Mesendoderm (in vitro differentiated cells): ENCODE measurements at regions not wholly inside any gene's neighbourhood (a gene's known extent, or its start where the extent isn't known, plus 50 kb on each side); places are given as distances from the start of the nearest gene placed in this dataset.

ENCODE experiments used
- DNase-seq: peaks from one replicate; pipeline ENCODE4 v3.0.0; 2013
- H2AK5ac ChIP-seq: 2 replicates; pipeline ENCODE4 v1.6.1; 2013; ENCODE audit warnings: low read length, inconsistent platforms
- H2BK120ac ChIP-seq: 2 replicates; pipeline ENCODE4 v1.6.1; 2013; ENCODE audit warnings: low read depth, mild to moderate bottlenecking, low read length, moderate library complexity, mixed read lengths
- H2BK15ac ChIP-seq: replicated peaks from 2 replicates; pipeline ENCODE4 v1.6.1; 2013; ENCODE audit warnings: low read depth, mild to moderate bottlenecking, moderate library complexity
- H2BK5ac ChIP-seq: 2 replicates; pipeline ENCODE4 v1.6.1; 2013; ENCODE audit warnings: low read length, inconsistent platforms
- H3K18ac ChIP-seq: 2 replicates; pipeline ENCODE4 v1.6.1; 2013; ENCODE audit warnings: mild to moderate bottlenecking, low read length, mixed read lengths
- H3K23ac ChIP-seq: one replicate; pipeline ENCODE4 v1.6.1; 2013; ENCODE audit warnings: low read length
- H3K27ac ChIP-seq: 2 replicates; pipeline ENCODE4 v1.5.1; 2013; ENCODE audit warnings: low read depth, mild to moderate bottlenecking, inconsistent platforms, low read length, moderate library complexity
- H3K27me3 ChIP-seq: 2 replicates; pipeline ENCODE4 v1.6.1; 2013; ENCODE audit warnings: low read length, control low read depth, mild to moderate bottlenecking, inconsistent platforms; ENCODE audit not compliant: insufficient read depth, poor library complexity
- H3K36me3 ChIP-seq: 2 replicates; pipeline ENCODE4 v1.6.1; 2013; ENCODE audit warnings: low read length, inconsistent platforms; ENCODE audit not compliant: control insufficient read depth, insufficient read depth
- H3K4ac ChIP-seq: one replicate; pipeline ENCODE4 v1.6.1; 2013; ENCODE audit warnings: low read depth, mild to moderate bottlenecking, low read length, moderate library complexity
- H3K4me1 ChIP-seq: 2 replicates; pipeline ENCODE4 v1.6.1; 2013; ENCODE audit warnings: low read depth, low read length, inconsistent platforms; ENCODE audit not compliant: control insufficient read depth
- H3K4me2 ChIP-seq: 2 replicates; pipeline ENCODE4 v1.6.1; 2013; ENCODE audit warnings: low read length
- H3K4me3 ChIP-seq: 2 replicates; pipeline ENCODE4 v1.5.1; 2013; ENCODE audit warnings: mild to moderate bottlenecking, low read length
- H3K56ac ChIP-seq: one replicate; pipeline ENCODE4 v1.6.1; 2013; ENCODE audit warnings: low read length
- H3K79me1 ChIP-seq: 2 replicates; pipeline ENCODE4 v1.6.1; 2013; ENCODE audit warnings: low read length, inconsistent platforms
- H3K79me2 ChIP-seq: 2 replicates; pipeline ENCODE4 v1.6.1; 2013; ENCODE audit warnings: mild to moderate bottlenecking, low read length; ENCODE audit not compliant: control insufficient read depth, insufficient read depth
- H3K9ac ChIP-seq: 2 replicates; pipeline ENCODE4 v1.6.1; 2013; ENCODE audit warnings: low read length, inconsistent platforms
- H4K5ac ChIP-seq: one replicate; pipeline ENCODE4 v1.6.1; 2013; ENCODE audit warnings: low read length
- H4K8ac ChIP-seq: one replicate; pipeline ENCODE4 v1.6.1; 2013; ENCODE audit warnings: low read depth, mild to moderate bottlenecking, control low read depth, low read length, moderate library complexity
- WGBS: extraction: QIAGEN DNeasy Blood & Tissue Kit; methylation state at CpG from one replicate; pipeline ENCODE4 v1.1.7; 2013; ENCODE audit warnings: low lambda C conversion rate, missing lambda C conversion rate; ENCODE audit not compliant: insufficient coverage; ENCODE audit errors: extremely low coverage; 5-methylcytosine and 5-hydroxymethylcytosine counted together

- no peak overlapping the region for H3K9ac ChIP-seq
- H2BK5ac ChIP-seq = no peak overlapping the region
- H3K4ac ChIP-seq = no peak overlapping the region
- H3K23ac ChIP-seq = no peak overlapping the region
- no CpG with 5 or more reads among the region's 5 CpGs for WGBS
- H4K5ac ChIP-seq = no peak overlapping the region
- H2BK120ac ChIP-seq = no peak overlapping the region
- H3K4me1 ChIP-seq = peaks cover 3% of the 10 kb centered on the region
- no peak overlapping the region for H4K8ac ChIP-seq
- H3K4me2 ChIP-seq = no peak overlapping the region
- no peaks in the 10 kb centered on the region for H3K36me3 ChIP-seq
- H3K27me3 ChIP-seq = no peaks in the 10 kb centered on the region
- no peak overlapping the region for H3K27ac ChIP-seq
- H3K79me2 ChIP-seq = no peaks in the 10 kb centered on the region
- DNase-seq = no peak
- H3K79me1 ChIP-seq = no peaks in the 10 kb centered on the region
- no peak overlapping the region for H3K4me3 ChIP-seq
- H2BK15ac ChIP-seq = no peak overlapping the region
- no peak overlapping the region for H2AK5ac ChIP-seq
- no peak overlapping the region for H3K56ac ChIP-seq
- no peak overlapping the region for H3K18ac ChIP-seq
Measured at GRCh38 chr10:20672741-20673140, 224.4 kb downstream of the NEBL start.

- no peak overlapping the region for H3K27ac ChIP-seq
- no peak overlapping the region for H3K18ac ChIP-seq
- H3K36me3 ChIP-seq = no peaks in the 10 kb centered on the region
- no peak overlapping the region for H3K23ac ChIP-seq
- H3K27me3 ChIP-seq = no peaks in the 10 kb centered on the region
- WGBS = no CpG with 5 or more reads among the region's 1 CpG
- H3K9ac ChIP-seq = no peak overlapping the region
- no peak overlapping the region for H3K4me2 ChIP-seq
- no peak overlapping the region for H3K4me3 ChIP-seq
- H2BK120ac ChIP-seq = no peak overlapping the region
- no peak overlapping the region for H4K8ac ChIP-seq
- H4K5ac ChIP-seq = no peak overlapping the region
- no peaks in the 10 kb centered on the region for H3K79me2 ChIP-seq
- H3K79me1 ChIP-seq = no peaks in the 10 kb centered on the region
- DNase-seq = no peak
- no peak overlapping the region for H2BK5ac ChIP-seq
- H2AK5ac ChIP-seq = no peak overlapping the region
- H2BK15ac ChIP-seq = no peak overlapping the region
- no peak overlapping the region for H3K4ac ChIP-seq
- peaks cover 3% of the 10 kb centered on the region for H3K4me1 ChIP-seq
- H3K56ac ChIP-seq = no peak overlapping the region
Measured at GRCh38 chr10:20670579-20670978, 226.5 kb downstream of the NEBL start.

DNA sequence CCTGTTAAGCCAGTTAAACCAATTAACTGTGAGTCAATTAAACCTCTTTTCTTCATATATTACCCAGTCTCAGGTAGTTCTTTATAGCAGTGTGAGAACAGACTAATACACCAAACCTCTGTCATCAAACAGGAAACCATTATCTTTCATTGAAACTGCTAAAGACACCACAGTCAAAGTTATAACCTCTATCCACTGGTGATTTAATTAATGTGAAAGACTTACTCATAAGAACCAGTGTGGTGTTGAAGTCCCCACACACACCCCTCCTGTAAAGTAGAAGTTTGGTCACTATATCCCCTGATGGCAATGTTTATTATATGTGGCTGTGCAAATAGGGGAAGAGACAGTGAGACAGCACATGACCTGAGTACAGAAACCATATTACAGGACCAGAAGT, 228.1 kb downstream of the NEBL start:
- no peak overlapping the region for H2BK5ac ChIP-seq
- H4K5ac ChIP-seq = no peak overlapping the region
- H3K79me2 ChIP-seq = no peaks in the 10 kb centered on the region
- H3K27me3 ChIP-seq = no peaks in the 10 kb centered on the region
- H2BK120ac ChIP-seq = no peak overlapping the region
- H2BK15ac ChIP-seq = no peak overlapping the region
- H3K56ac ChIP-seq = no peak overlapping the region
- H3K18ac ChIP-seq = no peak overlapping the region
- H3K4me1 ChIP-seq = no peaks in the 10 kb centered on the region
- no peak overlapping the region for H3K4ac ChIP-seq
- H3K9ac ChIP-seq = no peak overlapping the region
- no peak overlapping the region for H2AK5ac ChIP-seq
- no peaks in the 10 kb centered on the region for H3K79me1 ChIP-seq
- no peak overlapping the region for H3K27ac ChIP-seq
- no peak overlapping the region for H4K8ac ChIP-seq
- H3K23ac ChIP-seq = no peak overlapping the region
- no peak for DNase-seq
- H3K4me2 ChIP-seq = no peak overlapping the region
- no peak overlapping the region for H3K4me3 ChIP-seq
- no peaks in the 10 kb centered on the region for H3K36me3 ChIP-seq

- Histone ChIP-seq H3K4ac (no peak overlapping the region), H2AK5ac (no peak overlapping the region)
Measured at GRCh38 chr10:20662742-20663141, 234.4 kb downstream of the NEBL start.

DNA sequence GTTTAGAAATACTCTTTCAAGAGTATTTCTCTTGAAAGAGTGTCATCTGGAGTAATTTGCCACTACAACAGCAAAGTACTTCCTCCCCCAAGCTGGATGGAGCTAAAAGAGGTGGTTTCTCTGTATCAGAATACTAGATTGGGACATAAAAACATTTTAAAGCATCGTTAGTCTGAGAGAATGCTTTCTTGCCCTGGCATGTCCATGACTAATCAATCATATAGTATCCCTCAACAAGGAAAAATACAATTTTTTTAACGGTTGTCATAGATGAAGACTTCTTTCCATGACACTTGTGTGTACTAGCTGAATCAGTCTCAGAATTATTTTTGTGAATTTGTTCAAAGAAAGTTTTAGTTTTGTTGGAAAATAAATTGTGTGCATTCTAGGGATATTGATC, 237.9 kb downstream of the NEBL start:
- H4K5ac ChIP-seq = no peak overlapping the region
- no peaks in the 10 kb centered on the region for H3K4me1 ChIP-seq
- H3K4me2 ChIP-seq = no peak overlapping the region
- H2AK5ac ChIP-seq = no peak overlapping the region
- H3K56ac ChIP-seq = no peak overlapping the region
- H2BK5ac ChIP-seq = no peak overlapping the region
- no peak overlapping the region for H3K18ac ChIP-seq
- H3K36me3 ChIP-seq = no peaks in the 10 kb centered on the region
- H2BK15ac ChIP-seq = no peak overlapping the region
- no peak for DNase-seq
- H3K9ac ChIP-seq = no peak overlapping the region
- no peaks in the 10 kb centered on the region for H3K79me1 ChIP-seq
- no CpG with 5 or more reads among the region's 2 CpGs for WGBS
- no peaks in the 10 kb centered on the region for H3K79me2 ChIP-seq
- no peak overlapping the region for H3K4ac ChIP-seq
- H3K4me3 ChIP-seq = no peak overlapping the region
- no peaks in the 10 kb centered on the region for H3K27me3 ChIP-seq
- H3K23ac ChIP-seq = no peak overlapping the region
- H2BK120ac ChIP-seq = no peak overlapping the region
- H4K8ac ChIP-seq = no peak overlapping the region
- H3K27ac ChIP-seq = no peak overlapping the region

More at GRCh38 chr10:20662742-20663141, 234.4 kb downstream of the NEBL start:
- no peaks in the 10 kb centered on the region for H3K4me1 ChIP-seq
- no peak overlapping the region for H3K27ac ChIP-seq
- H3K18ac ChIP-seq = no peak overlapping the region
- H2BK120ac ChIP-seq = no peak overlapping the region
- no CpG with 5 or more reads among the region's 3 CpGs for WGBS
- no peaks in the 10 kb centered on the region for H3K79me2 ChIP-seq
- H4K8ac ChIP-seq = no peak overlapping the region
- no peak overlapping the region for H2BK5ac ChIP-seq
- no peak overlapping the region for H3K23ac ChIP-seq
- H4K5ac ChIP-seq = no peak overlapping the region
- no peak overlapping the region for H3K4me3 ChIP-seq
- no peak overlapping the region for H3K4me2 ChIP-seq
- H3K9ac ChIP-seq = no peak overlapping the region
- H3K56ac ChIP-seq = no peak overlapping the region
- no peaks in the 10 kb centered on the region for H3K27me3 ChIP-seq
- H2BK15ac ChIP-seq = no peak overlapping the region
- H3K79me1 ChIP-seq = no peaks in the 10 kb centered on the region
- no peaks in the 10 kb centered on the region for H3K36me3 ChIP-seq
- no peak for DNase-seq

DNA sequence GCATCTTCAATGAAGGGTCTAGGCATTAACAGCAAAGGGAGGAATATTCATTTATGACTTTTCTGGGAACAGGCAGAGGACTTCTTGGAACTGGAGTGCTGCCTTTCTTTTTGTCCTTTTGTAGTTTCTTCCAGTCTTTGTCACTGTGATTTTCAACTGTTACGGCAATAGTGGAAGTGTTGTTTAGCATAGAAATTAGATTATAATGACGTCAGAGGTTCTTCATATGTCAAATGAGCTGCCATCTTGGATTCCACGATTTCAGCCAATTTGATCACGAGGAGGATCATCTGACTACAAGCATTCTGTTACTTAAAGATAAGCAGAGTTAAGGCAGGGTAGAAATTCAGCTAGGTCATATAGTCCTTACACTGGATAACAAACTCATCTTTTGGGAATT, 239.0 kb downstream of the NEBL start:
- H3K18ac ChIP-seq = no peak overlapping the region
- no peak overlapping the region for H4K8ac ChIP-seq
- no peak overlapping the region for H2BK120ac ChIP-seq
- H3K36me3 ChIP-seq = no peaks in the 10 kb centered on the region
- H3K9ac ChIP-seq = no peak overlapping the region
- peak overlapping the region; percentile 27 for H2BK15ac ChIP-seq
- H3K27ac ChIP-seq = no peak overlapping the region
- H3K4me2 ChIP-seq = no peak overlapping the region
- H3K4me1 ChIP-seq = no peaks in the 10 kb centered on the region
- no peak overlapping the region for H3K4me3 ChIP-seq
- no peaks in the 10 kb centered on the region for H3K79me1 ChIP-seq
- no peak overlapping the region for H4K5ac ChIP-seq
- H2AK5ac ChIP-seq = no peak overlapping the region
- no peak overlapping the region for H3K23ac ChIP-seq
- no peak overlapping the region for H3K4ac ChIP-seq
- H3K27me3 ChIP-seq = no peaks in the 10 kb centered on the region
- H3K56ac ChIP-seq = no peak overlapping the region
- no peaks in the 10 kb centered on the region for H3K79me2 ChIP-seq
- no peak for DNase-seq
- no peak overlapping the region for H2BK5ac ChIP-seq
- no CpG with 5 or more reads among the region's 4 CpGs for WGBS
